ENCODE measurements at regions not wholly inside any gene's neighbourhood (a gene's known extent, or its start where the extent isn't known, plus 50 kb on each side); places are given as distances from the start of the nearest gene placed in this dataset.

DNA sequence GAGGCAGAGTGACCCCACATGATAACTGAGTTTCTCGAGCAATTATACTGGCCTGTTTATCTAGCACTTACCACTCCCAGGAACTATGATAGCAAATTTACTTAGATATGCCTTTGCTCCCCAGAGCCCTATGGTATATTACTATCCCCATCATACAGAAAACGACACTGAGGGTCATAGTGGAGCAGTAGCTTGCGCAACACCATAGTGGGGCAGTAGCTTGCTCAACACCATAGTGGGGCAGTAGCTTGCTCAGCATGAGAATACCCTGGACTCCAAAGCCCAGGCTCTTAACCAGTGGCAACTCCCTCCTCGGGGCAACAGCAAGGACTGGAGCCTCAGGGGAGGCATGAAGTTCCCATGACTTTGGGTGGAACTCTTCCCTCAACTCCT lies 211.9 kb downstream of the NPHP4 start:
- Histone ChIP-seq H4K20me1 (replicated peaks; ENCODE audit: insufficient read depth) (no peaks in the 10 kb centered on the region), H3K9me2 (ENCODE audit: insufficient read depth) (no peaks in the 10 kb centered on the region), H3F3A (replicated peaks; ENCODE audit: low read depth) (no peaks in the 10 kb centered on the region), H3K4me2 (no peak overlapping the region), H3K4me3 (no peak overlapping the region), H3K27me3 (ENCODE audit: insufficient read depth) (no peaks in the 10 kb centered on the region), H3K36me3 (ENCODE audit: insufficient read depth) (no peaks in the 10 kb centered on the region; the same call in 1 of the 2 replicates), H2AFZ (no peak overlapping the region), H3K27ac (ENCODE audit: low read depth) (no peak overlapping the region), H3K79me2 (replicated peaks; ENCODE audit: insufficient read depth) (no peaks in the 10 kb centered on the region), H3K4me1 (ENCODE audit: insufficient read depth) (no peaks in the 10 kb centered on the region)
- Mint-ChIP-seq H3K27me3 (ENCODE audit: insufficient read depth, low read depth, poor library complexity) (peaks cover 3% of the 10 kb centered on the region), H3K9me3 (peaks cover 4% of the 10 kb centered on the region; the same call in 1 of the 3 replicates), H3K36me3 (ENCODE audit: low read depth) (no peaks in the 10 kb centered on the region; the same call in 2 of the 3 replicates), H3K27ac (no peak overlapping the region), H3K4me3 (no peak overlapping the region), H3K4me1 (no peaks in the 10 kb centered on the region)
- TF ChIP-seq, protein P1, sequence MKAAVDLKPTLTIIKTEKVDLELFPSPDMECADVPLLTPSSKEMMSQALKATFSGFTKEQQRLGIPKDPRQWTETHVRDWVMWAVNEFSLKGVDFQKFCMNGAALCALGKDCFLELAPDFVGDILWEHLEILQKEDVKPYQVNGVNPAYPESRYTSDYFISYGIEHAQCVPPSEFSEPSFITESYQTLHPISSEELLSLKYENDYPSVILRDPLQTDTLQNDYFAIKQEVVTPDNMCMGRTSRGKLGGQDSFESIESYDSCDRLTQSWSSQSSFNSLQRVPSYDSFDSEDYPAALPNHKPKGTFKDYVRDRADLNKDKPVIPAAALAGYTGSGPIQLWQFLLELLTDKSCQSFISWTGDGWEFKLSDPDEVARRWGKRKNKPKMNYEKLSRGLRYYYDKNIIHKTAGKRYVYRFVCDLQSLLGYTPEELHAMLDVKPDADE (IDR thresholded peaks at IDR 0.05) = no peak
- no peak for TF ChIP-seq JUNB (IDR thresholded peaks at IDR 0.05; ENCODE audit: unreplicated experiment)
- no peak for TF ChIP-seq NANOG (IDR thresholded peaks at IDR 0.05; ENCODE audit: borderline replicate concordance)
- TF ChIP-seq, protein P2, sequence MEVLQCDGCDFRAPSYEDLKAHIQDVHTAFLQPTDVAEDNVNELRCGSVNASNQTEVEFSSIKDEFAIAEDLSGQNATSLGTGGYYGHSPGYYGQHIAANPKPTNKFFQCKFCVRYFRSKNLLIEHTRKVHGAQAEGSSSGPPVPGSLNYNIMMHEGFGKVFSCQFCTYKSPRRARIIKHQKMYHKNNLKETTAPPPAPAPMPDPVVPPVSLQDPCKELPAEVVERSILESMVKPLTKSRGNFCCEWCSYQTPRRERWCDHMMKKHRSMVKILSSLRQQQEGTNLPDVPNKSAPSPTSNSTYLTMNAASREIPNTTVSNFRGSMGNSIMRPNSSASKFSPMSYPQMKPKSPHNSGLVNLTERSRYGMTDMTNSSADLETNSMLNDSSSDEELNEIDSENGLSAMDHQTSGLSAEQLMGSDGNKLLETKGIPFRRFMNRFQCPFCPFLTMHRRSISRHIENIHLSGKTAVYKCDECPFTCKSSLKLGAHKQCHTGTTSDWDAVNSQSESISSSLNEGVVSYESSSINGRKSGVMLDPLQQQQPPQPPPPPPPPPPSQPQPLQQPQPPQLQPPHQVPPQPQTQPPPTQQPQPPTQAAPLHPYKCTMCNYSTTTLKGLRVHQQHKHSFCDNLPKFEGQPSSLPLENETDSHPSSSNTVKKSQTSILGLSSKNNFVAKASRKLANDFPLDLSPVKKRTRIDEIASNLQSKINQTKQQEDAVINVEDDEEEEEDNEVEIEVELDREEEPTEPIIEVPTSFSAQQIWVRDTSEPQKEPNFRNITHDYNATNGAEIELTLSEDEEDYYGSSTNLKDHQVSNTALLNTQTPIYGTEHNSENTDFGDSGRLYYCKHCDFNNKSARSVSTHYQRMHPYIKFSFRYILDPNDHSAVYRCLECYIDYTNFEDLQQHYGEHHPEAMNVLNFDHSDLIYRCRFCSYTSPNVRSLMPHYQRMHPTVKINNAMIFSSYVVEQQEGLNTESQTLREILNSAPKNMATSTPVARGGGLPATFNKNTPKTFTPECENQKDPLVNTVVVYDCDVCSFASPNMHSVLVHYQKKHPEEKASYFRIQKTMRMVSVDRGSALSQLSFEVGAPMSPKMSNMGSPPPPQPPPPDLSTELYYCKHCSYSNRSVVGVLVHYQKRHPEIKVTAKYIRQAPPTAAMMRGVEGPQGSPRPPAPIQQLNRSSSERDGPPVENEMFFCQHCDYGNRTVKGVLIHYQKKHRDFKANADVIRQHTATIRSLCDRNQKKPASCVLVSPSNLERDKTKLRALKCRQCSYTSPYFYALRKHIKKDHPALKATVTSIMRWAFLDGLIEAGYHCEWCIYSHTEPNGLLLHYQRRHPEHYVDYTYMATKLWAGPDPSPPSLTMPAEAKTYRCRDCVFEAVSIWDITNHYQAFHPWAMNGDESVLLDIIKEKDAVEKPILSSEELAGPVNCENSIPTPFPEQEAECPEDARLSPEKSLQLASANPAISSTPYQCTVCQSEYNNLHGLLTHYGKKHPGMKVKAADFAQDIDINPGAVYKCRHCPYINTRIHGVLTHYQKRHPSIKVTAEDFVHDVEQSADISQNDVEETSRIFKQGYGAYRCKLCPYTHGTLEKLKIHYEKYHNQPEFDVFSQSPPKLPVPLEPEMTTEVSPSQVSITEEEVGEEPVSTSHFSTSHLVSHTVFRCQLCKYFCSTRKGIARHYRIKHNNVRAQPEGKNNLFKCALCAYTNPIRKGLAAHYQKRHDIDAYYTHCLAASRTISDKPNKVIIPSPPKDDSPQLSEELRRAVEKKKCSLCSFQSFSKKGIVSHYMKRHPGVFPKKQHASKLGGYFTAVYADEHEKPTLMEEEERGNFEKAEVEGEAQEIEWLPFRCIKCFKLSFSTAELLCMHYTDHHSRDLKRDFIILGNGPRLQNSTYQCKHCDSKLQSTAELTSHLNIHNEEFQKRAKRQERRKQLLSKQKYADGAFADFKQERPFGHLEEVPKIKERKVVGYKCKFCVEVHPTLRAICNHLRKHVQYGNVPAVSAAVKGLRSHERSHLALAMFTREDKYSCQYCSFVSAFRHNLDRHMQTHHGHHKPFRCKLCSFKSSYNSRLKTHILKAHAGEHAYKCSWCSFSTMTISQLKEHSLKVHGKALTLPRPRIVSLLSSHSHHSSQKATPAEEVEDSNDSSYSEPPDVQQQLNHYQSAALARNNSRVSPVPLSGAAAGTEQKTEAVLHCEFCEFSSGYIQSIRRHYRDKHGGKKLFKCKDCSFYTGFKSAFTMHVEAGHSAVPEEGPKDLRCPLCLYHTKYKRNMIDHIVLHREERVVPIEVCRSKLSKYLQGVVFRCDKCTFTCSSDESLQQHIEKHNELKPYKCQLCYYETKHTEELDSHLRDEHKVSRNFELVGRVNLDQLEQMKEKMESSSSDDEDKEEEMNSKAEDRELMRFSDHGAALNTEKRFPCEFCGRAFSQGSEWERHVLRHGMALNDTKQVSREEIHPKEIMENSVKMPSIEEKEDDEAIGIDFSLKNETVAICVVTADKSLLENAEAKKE (CRISPR knock-in tag; IDR thresholded peaks at IDR 0.05) = no peak
- no peak for TF ChIP-seq ZNF114 (CRISPR knock-in tag; IDR thresholded peaks at IDR 0.05)
- TF ChIP-seq EZH2 (IDR thresholded peaks at IDR 0.05; ENCODE audit: low read depth, unreplicated experiment) = no peak
- no peak for TF ChIP-seq POLR2AphosphoS5 (IDR thresholded peaks at IDR 0.05; ENCODE audit: low read depth)
- TF ChIP-seq, protein P3, sequence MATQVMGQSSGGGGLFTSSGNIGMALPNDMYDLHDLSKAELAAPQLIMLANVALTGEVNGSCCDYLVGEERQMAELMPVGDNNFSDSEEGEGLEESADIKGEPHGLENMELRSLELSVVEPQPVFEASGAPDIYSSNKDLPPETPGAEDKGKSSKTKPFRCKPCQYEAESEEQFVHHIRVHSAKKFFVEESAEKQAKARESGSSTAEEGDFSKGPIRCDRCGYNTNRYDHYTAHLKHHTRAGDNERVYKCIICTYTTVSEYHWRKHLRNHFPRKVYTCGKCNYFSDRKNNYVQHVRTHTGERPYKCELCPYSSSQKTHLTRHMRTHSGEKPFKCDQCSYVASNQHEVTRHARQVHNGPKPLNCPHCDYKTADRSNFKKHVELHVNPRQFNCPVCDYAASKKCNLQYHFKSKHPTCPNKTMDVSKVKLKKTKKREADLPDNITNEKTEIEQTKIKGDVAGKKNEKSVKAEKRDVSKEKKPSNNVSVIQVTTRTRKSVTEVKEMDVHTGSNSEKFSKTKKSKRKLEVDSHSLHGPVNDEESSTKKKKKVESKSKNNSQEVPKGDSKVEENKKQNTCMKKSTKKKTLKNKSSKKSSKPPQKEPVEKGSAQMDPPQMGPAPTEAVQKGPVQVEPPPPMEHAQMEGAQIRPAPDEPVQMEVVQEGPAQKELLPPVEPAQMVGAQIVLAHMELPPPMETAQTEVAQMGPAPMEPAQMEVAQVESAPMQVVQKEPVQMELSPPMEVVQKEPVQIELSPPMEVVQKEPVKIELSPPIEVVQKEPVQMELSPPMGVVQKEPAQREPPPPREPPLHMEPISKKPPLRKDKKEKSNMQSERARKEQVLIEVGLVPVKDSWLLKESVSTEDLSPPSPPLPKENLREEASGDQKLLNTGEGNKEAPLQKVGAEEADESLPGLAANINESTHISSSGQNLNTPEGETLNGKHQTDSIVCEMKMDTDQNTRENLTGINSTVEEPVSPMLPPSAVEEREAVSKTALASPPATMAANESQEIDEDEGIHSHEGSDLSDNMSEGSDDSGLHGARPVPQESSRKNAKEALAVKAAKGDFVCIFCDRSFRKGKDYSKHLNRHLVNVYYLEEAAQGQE (IDR thresholded peaks at IDR 0.05; ENCODE audit: unreplicated experiment) = no peak
- TF ChIP-seq, protein P4, sequence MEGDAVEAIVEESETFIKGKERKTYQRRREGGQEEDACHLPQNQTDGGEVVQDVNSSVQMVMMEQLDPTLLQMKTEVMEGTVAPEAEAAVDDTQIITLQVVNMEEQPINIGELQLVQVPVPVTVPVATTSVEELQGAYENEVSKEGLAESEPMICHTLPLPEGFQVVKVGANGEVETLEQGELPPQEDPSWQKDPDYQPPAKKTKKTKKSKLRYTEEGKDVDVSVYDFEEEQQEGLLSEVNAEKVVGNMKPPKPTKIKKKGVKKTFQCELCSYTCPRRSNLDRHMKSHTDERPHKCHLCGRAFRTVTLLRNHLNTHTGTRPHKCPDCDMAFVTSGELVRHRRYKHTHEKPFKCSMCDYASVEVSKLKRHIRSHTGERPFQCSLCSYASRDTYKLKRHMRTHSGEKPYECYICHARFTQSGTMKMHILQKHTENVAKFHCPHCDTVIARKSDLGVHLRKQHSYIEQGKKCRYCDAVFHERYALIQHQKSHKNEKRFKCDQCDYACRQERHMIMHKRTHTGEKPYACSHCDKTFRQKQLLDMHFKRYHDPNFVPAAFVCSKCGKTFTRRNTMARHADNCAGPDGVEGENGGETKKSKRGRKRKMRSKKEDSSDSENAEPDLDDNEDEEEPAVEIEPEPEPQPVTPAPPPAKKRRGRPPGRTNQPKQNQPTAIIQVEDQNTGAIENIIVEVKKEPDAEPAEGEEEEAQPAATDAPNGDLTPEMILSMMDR (conservative IDR thresholded peaks at IDR 0.05; ENCODE audit: low read depth in 2 of 2) = no peak
- TF ChIP-seq CREB1 (CRISPR knock-in tag; IDR thresholded peaks at IDR 0.05; ENCODE audit: low read depth) = no peak
- no peak for TF ChIP-seq STAT1 (IDR thresholded peaks at IDR 0.05; ENCODE audit: unreplicated experiment)
- TF ChIP-seq EZH2phosphoT487 (IDR thresholded peaks at IDR 0.05; ENCODE audit: unreplicated experiment) = no peak
- no peak for TF ChIP-seq ZNF331 (CRISPR knock-in tag; IDR thresholded peaks at IDR 0.05; ENCODE audit: low read depth)
- DNase-seq (ENCODE audit: low spot score) (no peak), ATAC-seq (no peak)
